ENCODE measurements at regions not wholly inside any gene's neighbourhood (a gene's known extent, or its start where the extent isn't known, plus 50 kb on each side); places are given as distances from the start of the nearest gene placed in this dataset.

DNA sequence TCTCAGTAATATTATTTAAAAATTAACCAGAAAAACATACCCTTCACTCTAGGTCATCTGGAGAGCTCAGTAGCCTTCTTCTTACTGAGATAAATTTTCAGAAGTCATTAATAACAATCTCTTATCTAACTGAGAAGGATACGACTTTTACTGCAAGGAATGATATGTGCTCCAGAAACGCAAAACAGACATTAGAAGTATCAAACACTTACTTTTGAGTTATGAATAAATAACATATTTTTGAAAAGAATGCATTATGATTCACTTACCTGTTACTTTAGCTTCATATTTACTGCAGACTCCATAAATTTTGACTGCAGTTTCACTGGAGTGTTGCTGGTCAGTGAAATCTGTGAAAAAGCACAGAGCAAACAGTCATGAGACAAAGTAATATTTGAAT lies 668.7 kb upstream of the NRSN1 start:
- CTCF ChIA-PET: interaction anchor here (0.6 kb wide), 1 partner anchor 293 kb away, joined by 4 read pairs; no protein-coding TSS in a partner anchor
- TF ChIP-seq ZNF133 (tag by site-specific recombination; IDR thresholded peaks at IDR 0.05): no peak
- TF ChIP-seq ZNF626 (tag by site-specific recombination; IDR thresholded peaks at IDR 0.05): no peak
- TF ChIP-seq, protein P1, sequence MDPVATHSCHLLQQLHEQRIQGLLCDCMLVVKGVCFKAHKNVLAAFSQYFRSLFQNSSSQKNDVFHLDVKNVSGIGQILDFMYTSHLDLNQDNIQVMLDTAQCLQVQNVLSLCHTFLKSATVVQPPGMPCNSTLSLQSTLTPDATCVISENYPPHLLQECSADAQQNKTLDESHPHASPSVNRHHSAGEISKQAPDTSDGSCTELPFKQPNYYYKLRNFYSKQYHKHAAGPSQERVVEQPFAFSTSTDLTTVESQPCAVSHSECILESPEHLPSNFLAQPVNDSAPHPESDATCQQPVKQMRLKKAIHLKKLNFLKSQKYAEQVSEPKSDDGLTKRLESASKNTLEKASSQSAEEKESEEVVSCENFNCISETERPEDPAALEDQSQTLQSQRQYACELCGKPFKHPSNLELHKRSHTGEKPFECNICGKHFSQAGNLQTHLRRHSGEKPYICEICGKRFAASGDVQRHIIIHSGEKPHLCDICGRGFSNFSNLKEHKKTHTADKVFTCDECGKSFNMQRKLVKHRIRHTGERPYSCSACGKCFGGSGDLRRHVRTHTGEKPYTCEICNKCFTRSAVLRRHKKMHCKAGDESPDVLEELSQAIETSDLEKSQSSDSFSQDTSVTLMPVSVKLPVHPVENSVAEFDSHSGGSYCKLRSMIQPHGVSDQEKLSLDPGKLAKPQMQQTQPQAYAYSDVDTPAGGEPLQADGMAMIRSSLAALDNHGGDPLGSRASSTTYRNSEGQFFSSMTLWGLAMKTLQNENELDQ (tag by site-specific recombination; IDR thresholded peaks at IDR 0.05; ENCODE audit: low read depth): no peak
- TF ChIP-seq EGR2 (tag by site-specific recombination; IDR thresholded peaks at IDR 0.05; ENCODE audit: low read depth): no peak
- no peak for TF ChIP-seq ZNF518A (tag by site-specific recombination; conservative IDR thresholded peaks at IDR 0.05; ENCODE audit: low read depth)
- TF ChIP-seq ZNF600 (tag by site-specific recombination; IDR thresholded peaks at IDR 0.05): no peak
- TF ChIP-seq ZNF768 (tag by site-specific recombination; IDR thresholded peaks at IDR 0.05): no peak
- no peak for TF ChIP-seq SETDB1 (IDR thresholded peaks at IDR 0.05; ENCODE audit: insufficient read length, low read length)
- no peak for TF ChIP-seq GLI2 (tag by site-specific recombination; IDR thresholded peaks at IDR 0.05; ENCODE audit: borderline replicate concordance, low read depth)
- TF ChIP-seq MZF1 (tag by site-specific recombination; IDR thresholded peaks at IDR 0.05; ENCODE audit: borderline replicate concordance): no peak
- POLR2A ChIA-PET: no interaction called here
- H3K27ac ChIP-seq (ENCODE audit: extremely low read depth, low read depth, low read length): no peak overlapping the region
- no peaks in the 10 kb centered on the region for H3K4me1 ChIP-seq (ENCODE audit: control insufficient read depth, insufficient read depth, low read length)
- no peaks in the 10 kb centered on the region for H3K36me3 ChIP-seq (ENCODE audit: control insufficient read depth in 2 of 2, insufficient read depth in 1 of 2, low read length in 2 of 2)
- H3K9me3 ChIP-seq (ENCODE audit: control insufficient read depth, insufficient read depth, low read depth, low read length): no peaks in the 10 kb centered on the region; the same call in 1 of the 2 replicates
- H3K4me3 ChIP-seq (ENCODE audit: low read depth, low read length): no peak overlapping the region

- Histone ChIP-seq H3K4me1 (ENCODE audit: control insufficient read depth, insufficient read depth, low read length) (no peaks in the 10 kb centered on the region), H3K9me3 (ENCODE audit: control insufficient read depth, insufficient read depth, low read depth, low read length) (no peaks in the 10 kb centered on the region; the same call in none of the 2 replicates), H3K36me3 (ENCODE audit: control insufficient read depth in 2 of 2, insufficient read depth in 1 of 2, low read length in 2 of 2) (no peaks in the 10 kb centered on the region), H3K4me3 (ENCODE audit: low read depth, low read length) (no peak overlapping the region), H3K27ac (ENCODE audit: extremely low read depth, low read depth, low read length) (no peak overlapping the region)
- ChIA-PET CTCF (interaction anchor here (0.6 to 0.7 kb wide), 2 partner anchors 240 to 539 kb away, joined by 3 read pairs; no protein-coding TSS in a partner anchor), POLR2A (no interaction called here)
- TF ChIP-seq ZNF76 (tag by site-specific recombination; IDR thresholded peaks at IDR 0.05; ENCODE audit: borderline replicate concordance, low read depth): no peak
- no peak for TF ChIP-seq ZNF548 (tag by site-specific recombination; IDR thresholded peaks at IDR 0.05)
- no peak for TF ChIP-seq MEIS1 (CRISPR knock-in tag; IDR thresholded peaks at IDR 0.05; ENCODE audit: borderline replicate concordance)
- TF ChIP-seq ZNF510 (tag by site-specific recombination; IDR thresholded peaks at IDR 0.05; ENCODE audit: insufficient replicate concordance): no peak
- no peak for TF ChIP-seq ZNF529 (tag by site-specific recombination; IDR thresholded peaks at IDR 0.05; ENCODE audit: insufficient replicate concordance)
- no peak for TF ChIP-seq YY1 (tag by site-specific recombination; IDR thresholded peaks at IDR 0.05)
Measured at GRCh38 chr6:23465912-23466311, 660.1 kb upstream of the NRSN1 start.
